ENCODE measurements at regions not wholly inside any gene's neighbourhood (a gene's known extent, or its start where the extent isn't known, plus 50 kb on each side); places are given as distances from the start of the nearest gene placed in this dataset.

GRCh38 chr5:34501840-34502239 lies 154.3 kb upstream of the RAI14 start:
- no peak overlapping the region for H3K27ac Mint-ChIP-seq
- no peaks in the 10 kb centered on the region for H3K36me3 Mint-ChIP-seq (ENCODE audit: low read depth)
- peaks cover 11% of the 10 kb centered on the region for H3K4me1 Mint-ChIP-seq (ENCODE audit: low read depth)
- no peak overlapping the region for H3K4me3 Mint-ChIP-seq
- peaks cover 20% of the 10 kb centered on the region for H3K27me3 Mint-ChIP-seq (ENCODE audit: low read depth)
- H3K9me3 Mint-ChIP-seq, result no peaks in the 10 kb centered on the region

- no peaks in the 10 kb centered on the region for H3K9me3 Mint-ChIP-seq
- H3K36me3 Mint-ChIP-seq (ENCODE audit: low read depth), result no peaks in the 10 kb centered on the region
- no peak overlapping the region for H3K27ac Mint-ChIP-seq
- peaks cover 20% of the 10 kb centered on the region for H3K27me3 Mint-ChIP-seq (ENCODE audit: low read depth)
- H3K4me3 Mint-ChIP-seq, result no peak overlapping the region
- H3K4me1 Mint-ChIP-seq (ENCODE audit: low read depth), result peaks cover 11% of the 10 kb centered on the region
Measured at GRCh38 chr5:34502581-34502980, 153.5 kb upstream of the RAI14 start.

- peaks cover 20% of the 10 kb centered on the region for H3K27me3 Mint-ChIP-seq (ENCODE audit: low read depth)
- no peaks in the 10 kb centered on the region for H3K9me3 Mint-ChIP-seq
- H3K4me1 Mint-ChIP-seq (ENCODE audit: low read depth), result peaks cover 9% of the 10 kb centered on the region
- no peak overlapping the region for H3K4me3 Mint-ChIP-seq
- no peak overlapping the region for H3K27ac Mint-ChIP-seq
- H3K36me3 Mint-ChIP-seq (ENCODE audit: low read depth), result no peaks in the 10 kb centered on the region
Measured at GRCh38 chr5:34503379-34504253, 152.5 kb upstream of the RAI14 start.

GRCh38 chr5:34504967-34505366 lies 151.2 kb upstream of the RAI14 start:
- Mint-ChIP-seq H3K27me3 (ENCODE audit: low read depth) (peaks cover 20% of the 10 kb centered on the region), H3K36me3 (ENCODE audit: low read depth) (no peaks in the 10 kb centered on the region), H3K4me3 (no peak overlapping the region), H3K4me1 (ENCODE audit: low read depth) (no peaks in the 10 kb centered on the region), H3K9me3 (no peaks in the 10 kb centered on the region), H3K27ac (no peak overlapping the region)

- no peaks in the 10 kb centered on the region for H3K36me3 Mint-ChIP-seq (ENCODE audit: low read depth)
- no peak overlapping the region for H3K4me3 Mint-ChIP-seq
Measured at GRCh38 chr5:34505731-34506130, 150.4 kb upstream of the RAI14 start.

GRCh38 chr5:34507933-34508332 lies 148.2 kb upstream of the RAI14 start:
- Mint-ChIP-seq H3K4me1 (ENCODE audit: low read depth) (no peaks in the 10 kb centered on the region), H3K9me3 (no peaks in the 10 kb centered on the region), H3K4me3 (no peak overlapping the region), H3K27ac (no peak overlapping the region), H3K36me3 (ENCODE audit: low read depth) (no peaks in the 10 kb centered on the region), H3K27me3 (ENCODE audit: low read depth) (peaks cover 23% of the 10 kb centered on the region)

More at GRCh38 chr5:34505731-34506130, 150.4 kb upstream of the RAI14 start:
- no peak overlapping the region for H3K27ac Mint-ChIP-seq
- no peaks in the 10 kb centered on the region for H3K4me1 Mint-ChIP-seq (ENCODE audit: low read depth)
- H3K9me3 Mint-ChIP-seq, result no peaks in the 10 kb centered on the region
- peaks cover 20% of the 10 kb centered on the region for H3K27me3 Mint-ChIP-seq (ENCODE audit: low read depth)

- H3K27ac Mint-ChIP-seq, result no peak overlapping the region
- peaks cover 23% of the 10 kb centered on the region for H3K27me3 Mint-ChIP-seq (ENCODE audit: low read depth)
- H3K4me1 Mint-ChIP-seq (ENCODE audit: low read depth), result no peaks in the 10 kb centered on the region
- H3K36me3 Mint-ChIP-seq (ENCODE audit: low read depth), result no peaks in the 10 kb centered on the region
- H3K4me3 Mint-ChIP-seq, result no peak overlapping the region
- no peaks in the 10 kb centered on the region for H3K9me3 Mint-ChIP-seq
Measured at GRCh38 chr5:34509392-34509791, 146.7 kb upstream of the RAI14 start.

GRCh38 chr5:34510002-34510401 lies 146.1 kb upstream of the RAI14 start:
- H3K4me3 Mint-ChIP-seq, result no peak overlapping the region
- H3K36me3 Mint-ChIP-seq (ENCODE audit: low read depth), result no peaks in the 10 kb centered on the region
- H3K27ac Mint-ChIP-seq, result no peak overlapping the region
- no peaks in the 10 kb centered on the region for H3K9me3 Mint-ChIP-seq
- peaks cover 17% of the 10 kb centered on the region for H3K27me3 Mint-ChIP-seq (ENCODE audit: low read depth)
- no peaks in the 10 kb centered on the region for H3K4me1 Mint-ChIP-seq (ENCODE audit: low read depth)

- Mint-ChIP-seq H3K9me3 (no peaks in the 10 kb centered on the region), H3K4me1 (ENCODE audit: low read depth) (no peaks in the 10 kb centered on the region), H3K4me3 (no peak overlapping the region), H3K27me3 (ENCODE audit: low read depth) (peaks cover 9% of the 10 kb centered on the region), H3K36me3 (ENCODE audit: low read depth) (no peaks in the 10 kb centered on the region), H3K27ac (no peak overlapping the region)
Measured at GRCh38 chr5:34511063-34511462, 145.1 kb upstream of the RAI14 start.

GRCh38 chr5:34511481-34511880 lies 144.6 kb upstream of the RAI14 start:
- Mint-ChIP-seq H3K36me3 (ENCODE audit: low read depth) (no peaks in the 10 kb centered on the region), H3K27me3 (ENCODE audit: low read depth) (peaks cover 5% of the 10 kb centered on the region), H3K4me1 (ENCODE audit: low read depth) (no peaks in the 10 kb centered on the region), H3K9me3 (no peaks in the 10 kb centered on the region), H3K4me3 (no peak overlapping the region), H3K27ac (no peak overlapping the region)

GRCh38 chr5:34511915-34512314 lies 144.2 kb upstream of the RAI14 start:
- peaks cover 3% of the 10 kb centered on the region for H3K27me3 Mint-ChIP-seq (ENCODE audit: low read depth)
- no peak overlapping the region for H3K27ac Mint-ChIP-seq
- H3K9me3 Mint-ChIP-seq, result no peaks in the 10 kb centered on the region
- no peaks in the 10 kb centered on the region for H3K36me3 Mint-ChIP-seq (ENCODE audit: low read depth)
- H3K4me3 Mint-ChIP-seq, result no peak overlapping the region
- no peaks in the 10 kb centered on the region for H3K4me1 Mint-ChIP-seq (ENCODE audit: low read depth)

GRCh38 chr5:34516166-34516565 lies 140.0 kb upstream of the RAI14 start:
- Mint-ChIP-seq H3K4me1 (ENCODE audit: low read depth) (no peaks in the 10 kb centered on the region), H3K36me3 (ENCODE audit: low read depth) (no peaks in the 10 kb centered on the region), H3K27me3 (ENCODE audit: low read depth) (peaks cover 7% of the 10 kb centered on the region), H3K4me3 (no peak overlapping the region), H3K9me3 (no peaks in the 10 kb centered on the region), H3K27ac (no peak overlapping the region)

GRCh38 chr5:34516686-34517085 lies 139.4 kb upstream of the RAI14 start:
- Mint-ChIP-seq H3K9me3 (no peaks in the 10 kb centered on the region), H3K4me3 (no peak overlapping the region), H3K4me1 (ENCODE audit: low read depth) (no peaks in the 10 kb centered on the region), H3K36me3 (ENCODE audit: low read depth) (no peaks in the 10 kb centered on the region), H3K27ac (no peak overlapping the region), H3K27me3 (ENCODE audit: low read depth) (peaks cover 7% of the 10 kb centered on the region)

GRCh38 chr5:34517249-34517648 lies 138.9 kb upstream of the RAI14 start:
- Mint-ChIP-seq H3K4me3 (no peak overlapping the region), H3K4me1 (ENCODE audit: low read depth) (no peaks in the 10 kb centered on the region), H3K27ac (no peak overlapping the region), H3K27me3 (ENCODE audit: low read depth) (peaks cover 4% of the 10 kb centered on the region), H3K36me3 (ENCODE audit: low read depth) (no peaks in the 10 kb centered on the region), H3K9me3 (no peaks in the 10 kb centered on the region)

GRCh38 chr5:34519489-34520220 lies 136.5 kb upstream of the RAI14 start:
- no peaks in the 10 kb centered on the region for H3K36me3 Mint-ChIP-seq (ENCODE audit: low read depth)
- no peaks in the 10 kb centered on the region for H3K4me1 Mint-ChIP-seq (ENCODE audit: low read depth)
- H3K27me3 Mint-ChIP-seq (ENCODE audit: low read depth), result peaks cover 3% of the 10 kb centered on the region
- H3K9me3 Mint-ChIP-seq, result no peaks in the 10 kb centered on the region
- no peak overlapping the region for H3K4me3 Mint-ChIP-seq
- H3K27ac Mint-ChIP-seq, result no peak overlapping the region

All from T-helper 1 cell treated with Interleukin-12 subunit alpha and Interleukin-12 subunit beta and Interleukin-4 antibody, amounts not matched to agents 30 μg/mL and 1 μg/mL, for 36 hours (primary cell).